ENCODE measurements at regions not wholly inside any gene's neighbourhood (a gene's known extent, or its start where the extent isn't known, plus 50 kb on each side); places are given as distances from the start of the nearest gene placed in this dataset.

- TF ChIP-seq TCF7 (CRISPR knock-in tag; IDR thresholded peaks at IDR 0.05; ENCODE audit: low read depth) (no peak), STAT6 (CRISPR knock-in tag; conservative IDR thresholded peaks at IDR 0.05; ENCODE audit: low read depth) (no peak), CDX4 (CRISPR knock-in tag; IDR thresholded peaks at IDR 0.05; ENCODE audit: borderline replicate concordance) (no peak), FOXJ3 (CRISPR knock-in tag; IDR thresholded peaks at IDR 0.05; ENCODE audit: borderline replicate concordance) (no peak), IRF2 (CRISPR knock-in tag; IDR thresholded peaks at IDR 0.05; ENCODE audit: borderline replicate concordance, low read depth) (no peak), AR (CRISPR knock-in tag; IDR thresholded peaks at IDR 0.05) (no peak), CTCF (IDR thresholded peaks at IDR 0.05) (no peak)
These were observed 709.5 kb downstream of the NSUN3 start for GRCh38 chr3:94772402-94772801.

Data from WTC11 (cell line).